Colon (tissue), 2 donors: ENCODE measurements at regions not wholly inside any gene's neighbourhood (a gene's known extent, or its start where the extent isn't known, plus 50 kb on each side); places are given as distances from the start of the nearest gene placed in this dataset.
A peak's percentile ranks its signal among the peaks of the same experiment; 100 is the strongest.

Experiments
- FAIRE-seq: peaks from 2 replicates; lab custom pipeline; 2012; peaks lifted over from hg19 to GRCh38; lab: Jason Lieb, UNC
- donor health status: control.
- donor health status: control.

DNA sequence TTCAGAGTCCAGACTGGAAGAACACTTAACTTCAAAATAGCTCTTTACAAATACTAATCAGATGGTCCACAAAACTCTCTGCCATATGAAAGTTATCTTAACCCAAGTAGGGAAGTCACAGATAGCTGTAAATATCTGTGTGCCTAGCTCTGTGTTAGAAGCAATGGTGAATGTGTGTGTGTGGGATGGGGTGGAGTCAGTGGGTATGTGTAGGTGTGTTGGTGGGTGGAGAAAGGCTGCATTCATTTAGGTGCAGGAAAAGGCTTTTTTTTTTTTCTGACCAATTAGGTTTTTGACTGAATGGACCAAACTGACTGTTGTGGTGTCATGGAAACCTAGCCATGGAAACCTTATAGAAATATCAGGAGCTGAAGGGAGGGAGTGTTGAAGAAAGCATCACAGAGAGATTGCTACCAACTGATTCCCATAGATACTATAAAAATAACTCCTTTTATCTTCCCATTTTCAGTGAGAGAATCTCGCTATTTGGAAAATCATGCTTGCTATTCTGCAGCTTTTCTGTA lies 156.2 kb upstream of the NR3C1 start:
- no peak for FAIRE-seq

GRCh38 chr5:143558048-143558447 lies 154.6 kb upstream of the NR3C1 start:
- no peak for FAIRE-seq

DNA sequence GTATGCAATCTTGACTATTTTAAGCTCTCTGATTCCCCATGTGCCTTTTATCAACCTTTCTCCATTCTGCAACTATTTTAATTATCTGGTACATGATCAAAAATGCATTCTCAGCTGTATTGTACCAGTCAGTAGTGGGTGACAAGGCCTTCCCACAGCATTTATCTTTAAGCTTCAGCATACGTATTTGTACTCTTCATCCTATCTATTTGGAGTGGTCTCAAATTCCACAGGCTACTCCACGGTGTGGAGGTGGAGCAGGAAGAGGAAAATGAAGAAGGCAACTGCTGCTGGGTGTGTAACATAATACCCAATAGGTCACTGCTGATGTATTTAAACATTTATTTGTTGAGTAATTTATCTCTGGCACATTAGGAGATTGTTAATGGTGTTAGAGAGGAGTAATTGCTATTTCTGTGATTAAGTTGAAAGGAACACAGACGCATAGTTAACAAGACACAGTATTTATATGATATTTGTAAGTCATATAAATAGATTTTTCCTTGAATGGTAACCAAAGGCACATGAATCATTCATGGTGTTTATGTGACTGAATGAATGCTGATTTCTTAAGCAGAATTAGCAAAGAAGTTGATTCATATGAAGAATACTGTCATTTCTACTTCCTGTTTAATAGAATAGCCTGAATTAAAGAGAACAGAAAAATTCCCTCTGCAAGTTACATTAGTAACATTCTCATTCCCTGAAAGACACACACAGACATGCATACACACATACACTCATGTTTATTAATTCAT lies 153.8 kb upstream of the NR3C1 start:
- no peak for FAIRE-seq

DNA sequence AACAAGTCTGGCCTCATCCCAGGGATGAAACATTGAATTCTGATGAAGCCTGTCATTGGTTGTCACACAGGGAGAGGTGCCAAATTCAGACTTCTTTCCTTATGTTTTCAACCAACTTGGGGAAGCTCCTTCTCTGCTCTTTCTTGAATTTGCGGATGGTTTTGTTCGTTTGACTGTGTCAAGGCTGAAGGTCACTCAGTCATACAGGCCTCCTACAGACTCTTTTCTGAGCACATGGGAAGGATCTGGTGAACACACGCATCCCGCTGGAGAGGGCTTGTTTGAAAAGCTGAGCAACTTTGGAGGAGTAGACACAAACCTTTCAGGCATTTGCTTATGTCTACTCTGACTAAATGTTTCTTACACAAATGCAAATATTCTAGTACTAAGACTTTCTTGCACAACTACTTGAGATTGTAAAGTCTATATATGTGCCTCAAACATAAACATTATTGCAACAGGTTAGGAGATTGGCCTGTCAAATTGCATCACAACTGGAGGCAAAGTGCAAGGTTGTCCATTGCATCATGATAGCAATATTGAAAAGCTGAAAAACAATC lies 151.5 kb upstream of the NR3C1 start:
- FAIRE-seq = no peak

DNA sequence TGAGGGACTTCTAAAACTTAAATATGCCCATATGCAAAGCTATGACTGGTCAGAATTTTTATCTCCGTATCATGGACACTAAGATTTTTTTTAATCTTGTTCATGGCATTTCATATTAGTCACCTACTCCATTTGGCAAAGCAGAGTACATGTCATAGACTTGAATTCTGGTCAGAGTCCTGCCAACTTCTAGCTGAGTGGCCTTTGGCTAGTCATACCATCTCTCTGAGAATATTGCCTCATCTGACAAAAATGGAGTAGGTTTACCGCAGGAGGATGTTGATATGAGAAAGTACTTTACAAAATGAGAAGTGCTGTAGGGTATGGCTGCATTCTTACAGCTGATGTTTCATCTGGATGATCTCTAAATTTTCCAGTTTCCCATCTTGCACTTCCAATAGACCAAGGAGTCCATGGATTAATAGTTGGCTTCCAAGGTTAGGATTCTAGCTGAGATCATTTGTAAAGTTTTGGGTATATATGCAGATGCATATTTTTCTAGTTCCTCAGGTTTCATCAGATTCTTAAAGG lies 150.8 kb upstream of the NR3C1 start:
- FAIRE-seq = no peak

DNA sequence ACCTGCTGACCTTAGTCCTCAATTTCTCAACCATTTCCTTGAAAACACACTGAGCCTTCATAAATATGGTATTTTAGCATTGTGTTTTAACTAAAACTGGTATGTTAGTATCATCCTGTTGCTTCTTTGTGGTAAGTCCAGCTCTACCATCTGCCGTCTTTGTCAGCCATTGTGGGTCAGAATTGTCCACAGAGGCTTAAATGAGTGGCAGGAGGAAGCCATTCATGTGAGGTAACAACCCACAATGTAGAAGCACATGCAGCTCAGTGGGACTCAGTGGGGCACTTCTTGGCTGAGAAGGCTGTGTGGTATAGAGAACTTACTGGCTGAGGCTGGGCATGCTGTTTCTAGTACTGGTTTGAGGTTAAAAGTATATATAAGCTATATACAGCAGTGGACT lies 149.2 kb upstream of the NR3C1 start:
- no peak for FAIRE-seq

- no peak for FAIRE-seq
Observed at GRCh38 chr5:143551820-143552251, 148.3 kb upstream of the NR3C1 start.

DNA sequence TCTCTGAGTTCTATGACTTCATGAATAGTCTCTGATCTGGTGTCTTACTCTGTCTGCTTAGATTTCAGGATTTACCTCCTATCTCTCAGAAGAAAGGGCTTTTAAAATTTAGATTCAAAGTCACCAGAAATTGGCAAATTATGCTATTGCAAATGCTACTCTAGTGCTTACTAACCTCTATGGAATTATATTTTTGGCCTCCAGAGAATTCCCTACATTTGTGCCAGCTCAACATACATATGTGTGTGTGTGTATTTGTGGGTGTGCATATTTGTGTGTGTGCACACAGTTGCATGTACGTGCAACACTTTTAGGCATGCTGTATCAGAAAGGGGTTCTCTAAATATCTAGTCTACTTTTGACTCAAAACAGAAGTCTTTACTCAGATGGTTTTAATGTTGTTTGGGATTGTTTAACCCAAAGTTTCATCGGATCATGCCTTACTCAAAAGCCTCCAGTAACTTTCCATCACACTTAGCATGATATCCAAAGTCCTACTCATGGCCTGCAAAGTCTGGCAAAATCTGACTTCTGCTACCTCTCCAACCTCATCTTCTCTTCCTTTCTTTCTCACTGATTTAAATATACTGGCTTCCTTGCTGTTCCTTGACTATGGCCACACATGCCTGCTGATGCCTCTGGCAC lies 147.6 kb upstream of the NR3C1 start:
- FAIRE-seq = no peak

- FAIRE-seq = no peak
Observed at GRCh38 chr5:143547342-143547741, 143.9 kb upstream of the NR3C1 start.

DNA sequence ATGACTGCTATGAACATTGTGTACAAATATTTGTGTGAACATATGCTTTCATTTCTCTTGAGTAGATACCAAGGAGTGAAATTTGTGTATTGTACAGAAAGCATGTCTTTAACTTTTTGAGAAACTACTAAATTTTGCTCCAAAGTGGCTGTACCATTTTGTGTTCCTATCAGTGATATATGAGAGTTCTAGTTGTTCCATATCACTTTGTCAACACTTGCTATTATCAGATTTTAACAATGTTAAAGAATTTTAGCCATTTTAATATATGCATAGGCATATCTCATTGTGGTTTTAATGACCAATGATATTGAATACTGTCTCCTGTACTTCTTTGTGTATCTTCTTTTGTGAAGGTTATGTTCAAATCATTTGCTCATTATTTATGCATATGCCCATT lies 142.9 kb upstream of the NR3C1 start:
- FAIRE-seq = peak; percentile 28

GRCh38 chr5:143544606-143545005 lies 141.1 kb upstream of the NR3C1 start:
- no peak for FAIRE-seq

DNA sequence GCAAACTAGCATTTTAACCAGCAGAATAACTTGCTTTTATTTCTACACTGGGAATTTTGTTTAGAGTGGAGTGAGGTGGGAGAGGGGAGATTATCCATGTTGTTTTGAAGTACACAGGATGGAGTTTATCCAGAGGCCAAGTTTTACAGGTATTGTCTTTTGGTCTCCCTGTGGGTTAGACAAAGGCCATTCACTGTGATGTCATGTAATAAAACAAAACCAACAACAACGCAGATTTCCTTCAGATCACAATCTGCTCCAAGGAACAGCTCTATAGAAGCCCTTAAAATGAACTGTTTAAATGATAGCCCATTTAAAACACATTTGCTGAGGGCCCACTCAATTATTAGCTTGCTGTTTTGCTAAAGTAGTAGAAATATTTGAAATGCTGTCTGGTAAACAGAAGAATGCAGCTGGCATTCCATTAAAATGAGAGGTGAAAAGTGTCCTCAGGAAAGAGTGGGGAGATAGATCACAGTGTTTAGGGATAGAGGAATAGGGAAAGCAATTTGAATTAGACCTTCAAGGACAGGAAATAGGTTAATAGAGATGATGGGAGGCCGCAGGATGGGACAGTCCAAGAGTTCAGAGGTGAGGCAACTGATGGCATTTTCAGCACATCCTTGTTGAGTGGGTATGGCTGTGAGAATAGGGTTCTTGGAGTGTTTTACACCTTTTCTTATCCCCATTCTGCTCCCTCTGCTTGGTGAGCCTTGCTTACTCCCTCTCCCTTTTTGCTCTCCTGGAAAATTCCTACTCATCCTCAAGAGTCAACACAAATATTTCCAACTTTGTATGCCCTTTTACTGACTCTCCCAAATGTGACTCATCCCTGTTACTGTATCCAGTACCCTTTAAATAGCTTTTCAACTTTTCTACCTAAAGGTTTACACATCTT lies 140.1 kb upstream of the NR3C1 start:
- no peak for FAIRE-seq

GRCh38 chr5:143542798-143543144 lies 139.3 kb upstream of the NR3C1 start:
- no peak for FAIRE-seq

DNA sequence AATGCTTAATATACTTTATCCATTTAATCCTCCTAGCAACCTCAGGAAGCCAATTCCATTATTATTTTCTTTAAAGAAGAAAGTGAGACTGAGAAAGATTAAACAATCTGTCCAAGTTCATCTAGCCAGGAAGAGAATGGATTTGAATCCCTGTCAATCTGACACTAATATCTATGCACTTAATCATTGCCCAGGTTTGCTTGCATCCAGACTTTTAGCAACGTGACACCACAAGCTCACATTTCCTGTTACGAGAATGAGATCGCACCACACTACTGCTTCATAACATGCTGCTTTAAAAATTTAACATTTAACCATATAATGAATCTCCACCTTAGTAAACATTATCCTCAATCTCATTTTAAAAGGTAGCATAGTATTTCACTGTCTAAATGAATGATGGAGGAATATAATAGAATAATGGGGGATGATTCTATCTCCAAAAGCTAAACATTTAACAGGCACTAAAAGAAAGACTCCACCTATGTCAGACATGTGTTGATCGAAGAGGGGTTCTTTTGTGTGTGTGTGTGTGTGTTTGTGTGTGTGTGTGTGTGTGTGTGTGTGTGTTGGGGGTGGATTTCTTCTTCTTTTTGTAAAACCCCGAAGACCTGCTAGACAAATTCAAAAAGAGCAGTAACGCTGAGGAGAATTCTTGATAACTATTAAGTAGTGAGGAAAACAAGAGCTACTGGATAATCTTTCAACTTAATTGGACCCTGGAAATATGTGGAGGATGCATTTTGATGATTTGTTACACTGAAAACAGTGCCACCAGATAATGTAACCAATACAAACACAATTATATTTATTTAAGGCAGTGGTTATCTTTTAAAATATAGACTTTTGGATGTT lies 138.7 kb upstream of the NR3C1 start:
- no peak for FAIRE-seq

DNA sequence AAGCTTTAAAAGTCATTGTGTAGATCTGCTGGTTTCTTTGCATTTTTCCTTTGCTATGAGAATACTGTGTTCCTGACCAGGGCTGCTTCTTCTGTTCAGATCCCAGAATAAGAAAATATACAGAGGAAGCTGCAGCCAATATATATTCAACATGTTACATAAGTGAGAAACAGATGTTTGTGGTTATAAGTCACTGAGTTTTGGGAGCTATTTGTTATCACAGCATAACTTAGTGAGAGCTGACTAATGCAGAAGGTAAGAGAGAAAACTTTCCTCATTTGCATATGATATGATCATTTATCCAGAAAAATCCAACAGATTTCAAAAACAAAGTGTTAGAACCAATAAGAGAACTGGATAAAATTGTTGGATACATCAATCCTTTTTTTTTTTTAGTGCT lies 136.3 kb upstream of the NR3C1 start:
- FAIRE-seq = no peak

DNA sequence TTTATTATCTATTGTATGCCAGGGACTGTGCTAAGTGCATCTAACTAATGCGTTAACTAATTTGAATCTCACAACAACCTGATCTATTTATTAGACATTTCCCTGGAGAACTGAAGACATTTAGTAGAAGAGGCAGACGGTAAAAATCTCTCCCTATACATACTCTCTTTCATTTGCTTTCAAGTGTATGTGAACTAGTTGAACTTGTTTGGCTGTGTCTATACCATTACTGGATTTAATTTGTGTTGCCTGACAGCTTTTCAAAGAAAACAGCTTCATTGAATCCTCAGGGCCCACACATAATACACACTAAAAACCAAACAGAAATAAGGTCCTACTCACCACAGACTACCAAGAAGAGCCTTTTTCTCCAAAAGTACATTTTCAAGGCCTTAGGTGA lies 133.6 kb upstream of the NR3C1 start:
- no peak for FAIRE-seq

- FAIRE-seq = no peak
Observed at GRCh38 chr5:143536364-143536763, 132.9 kb upstream of the NR3C1 start.

- no peak for FAIRE-seq
Observed at GRCh38 chr5:143534761-143535154, 131.3 kb upstream of the NR3C1 start.

- no peak for FAIRE-seq
Observed at GRCh38 chr5:143533978-143534760, 130.7 kb upstream of the NR3C1 start.

- FAIRE-seq = no peak
Observed at GRCh38 chr5:143533475-143533874, 130.0 kb upstream of the NR3C1 start.
